GM12878 (cell line): ENCODE measurements at regions not wholly inside any gene's neighbourhood (a gene's known extent, or its start where the extent isn't known, plus 50 kb on each side); places are given as distances from the start of the nearest gene placed in this dataset.

Source experiments
- CBX3 ChIP-seq: fragments of 200-600 bp; sonication (generic); IDR thresholded peaks from 2 replicates; pipeline ENCODE4 v1.6.1; 2016; ENCODE audit warnings: low read depth, borderline replicate concordance
- CEBPB ChIP-seq, 2 experiments: fragments of 150-350 bp in 1 of 2; IDR thresholded peaks; 2 replicates each; pipeline ENCODE4 v1.6.1; 2012 to 2014; ENCODE audit warnings: low read depth in 2 of 2, low read length in 2 of 2, borderline replicate concordance in 1 of 2, inconsistent platforms in 1 of 2
- CTCF ChIP-seq, 3 experiments: IDR thresholded peaks in 2 of 3; conservative IDR thresholded peaks in 1 of 3; 2 replicates each; pipeline ENCODE4 v1.5.1; 2011; ENCODE audit warnings: low read depth in 3 of 3, low read length in 3 of 3, mild to moderate bottlenecking in 3 of 3, control low read depth in 2 of 3, moderate library complexity in 2 of 3, inconsistent platforms in 1 of 3, mixed read lengths in 1 of 3; ENCODE audit not compliant: control insufficient read depth in 2 of 3, insufficient read depth in 1 of 3; ENCODE audit errors: extremely low read depth in 1 of 3
- NR2F1 ChIP-seq: fragments of 450-650 bp; conservative IDR thresholded peaks from 2 replicates; pipeline ENCODE4 v1.6.1; 2017; ENCODE audit warnings: mild to moderate bottlenecking
- PAX5 ChIP-seq: IDR thresholded peaks from 2 replicates; pipeline ENCODE4 v1.6.1; 2011; ENCODE audit warnings: low read depth, low read length, borderline replicate concordance
- POLR2A ChIP-seq: IDR thresholded peaks from 2 replicates; pipeline ENCODE4 v1.6.1; 2011; ENCODE audit warnings: low read depth, mild to moderate bottlenecking, low read length
- POLR2AphosphoS5 ChIP-seq: IDR thresholded peaks from 2 replicates; pipeline ENCODE4 v1.6.1; 2011; ENCODE audit warnings: mild to moderate bottlenecking, low read length, inconsistent platforms
- RBBP5 ChIP-seq: fragments of 200-600 bp; sonication (generic); conservative IDR thresholded peaks from 2 replicates; pipeline ENCODE4 v1.6.1; 2016
- SP1 ChIP-seq: IDR thresholded peaks from one replicate; pipeline ENCODE4 v1.6.1; 2011; ENCODE audit warnings: low read depth, low read length
- ZBED1 ChIP-seq: IDR thresholded peaks from 2 replicates; pipeline ENCODE4 v1.6.1; 2016; ENCODE audit warnings: borderline replicate concordance
- TF ChIP-seq, protein P1 (sequence below): fragments of 450-650 bp; IDR thresholded peaks from 2 replicates; pipeline ENCODE4 v1.6.1; 2017; ENCODE audit warnings: mild to moderate bottlenecking

DNA sequence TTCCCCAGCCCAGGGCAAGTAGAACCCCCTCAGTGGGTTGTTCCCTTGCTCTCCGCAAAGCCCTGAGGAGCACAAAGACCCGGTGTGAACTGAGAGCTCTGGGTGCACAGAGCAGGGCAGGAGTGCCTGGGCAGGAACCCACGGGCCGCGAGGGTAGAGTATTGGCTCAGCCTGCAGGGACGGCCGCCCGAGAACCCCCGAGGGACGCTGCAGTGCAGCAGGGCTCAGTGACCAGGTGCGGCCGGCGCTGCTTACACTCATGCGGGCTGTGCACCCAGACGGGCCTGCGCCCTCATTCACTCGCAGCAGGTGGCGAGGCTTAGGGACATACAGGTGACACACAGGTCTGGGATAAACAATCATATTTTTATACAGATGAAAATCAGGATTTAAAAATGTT, 51.9 kb upstream of the PDE10A start:
- TF ChIP-seq, protein P1, sequence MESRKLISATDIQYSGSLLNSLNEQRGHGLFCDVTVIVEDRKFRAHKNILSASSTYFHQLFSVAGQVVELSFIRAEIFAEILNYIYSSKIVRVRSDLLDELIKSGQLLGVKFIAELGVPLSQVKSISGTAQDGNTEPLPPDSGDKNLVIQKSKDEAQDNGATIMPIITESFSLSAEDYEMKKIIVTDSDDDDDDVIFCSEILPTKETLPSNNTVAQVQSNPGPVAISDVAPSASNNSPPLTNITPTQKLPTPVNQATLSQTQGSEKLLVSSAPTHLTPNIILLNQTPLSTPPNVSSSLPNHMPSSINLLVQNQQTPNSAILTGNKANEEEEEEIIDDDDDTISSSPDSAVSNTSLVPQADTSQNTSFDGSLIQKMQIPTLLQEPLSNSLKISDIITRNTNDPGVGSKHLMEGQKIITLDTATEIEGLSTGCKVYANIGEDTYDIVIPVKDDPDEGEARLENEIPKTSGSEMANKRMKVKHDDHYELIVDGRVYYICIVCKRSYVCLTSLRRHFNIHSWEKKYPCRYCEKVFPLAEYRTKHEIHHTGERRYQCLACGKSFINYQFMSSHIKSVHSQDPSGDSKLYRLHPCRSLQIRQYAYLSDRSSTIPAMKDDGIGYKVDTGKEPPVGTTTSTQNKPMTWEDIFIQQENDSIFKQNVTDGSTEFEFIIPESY: no peak
- TF ChIP-seq RBBP5 (no peak), CTCF (IDR thresholded peaks at IDR 0.05 in 2 of 3, conservative IDR thresholded peaks at IDR 0.05 in 1 of 3; ENCODE audit: control insufficient read depth in 2 of 3, extremely low read depth in 1 of 3, insufficient read depth in 1 of 3, low read depth in 3 of 3, low read length in 3 of 3) (no peak), ZBED1 (no peak), CEBPB (IDR thresholded peaks at IDR 0.05; ENCODE audit: borderline replicate concordance in 1 of 2, low read depth in 2 of 2, low read length in 2 of 2) (no peak), SP1 (no peak), PAX5 (no peak), POLR2A (no peak), POLR2AphosphoS5 (no peak), CBX3 (no peak), NR2F1 (no peak)
